ENCODE measurements at regions not wholly inside any gene's neighbourhood (a gene's known extent, or its start where the extent isn't known, plus 50 kb on each side); places are given as distances from the start of the nearest gene placed in this dataset.

DNA sequence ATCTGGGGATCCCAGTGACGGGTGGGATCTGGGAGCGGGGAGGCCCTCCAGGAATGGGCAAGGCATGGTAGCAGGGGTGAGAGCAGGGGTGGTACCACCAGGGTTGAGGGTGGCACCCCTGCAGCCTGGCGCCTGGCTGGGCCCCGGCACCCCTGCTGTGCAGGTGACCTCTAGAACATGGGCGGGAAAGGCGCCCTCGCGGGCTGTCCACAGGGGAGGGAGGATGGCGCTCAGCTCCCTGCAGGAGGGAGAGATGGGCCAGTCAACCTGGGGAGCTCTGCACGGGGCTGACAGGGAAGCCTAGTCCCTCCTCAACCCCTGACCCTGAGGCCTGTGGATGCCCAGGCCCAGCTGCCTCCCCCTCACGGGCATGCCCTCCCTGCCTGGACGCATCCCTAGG is 61.6 kb upstream of the SLCO4A1 start:
- Mint-ChIP-seq H3K27ac (no peak overlapping the region), H3K36me3 (ENCODE audit: low read depth) (no peaks in the 10 kb centered on the region), H3K4me1 (ENCODE audit: low read depth) (no peaks in the 10 kb centered on the region), H3K9me3 (no peaks in the 10 kb centered on the region), H3K27me3 (peaks cover 71% of the 10 kb centered on the region), H3K4me3 (no peak overlapping the region)
- Histone ChIP-seq H3K27ac (ENCODE audit: low read depth in 1 of 2, low read length in 2 of 2) (no peak overlapping the region), H3K4me1 (ENCODE audit: insufficient read depth, low read length) (peaks cover 3% of the 10 kb centered on the region), H3K27me3 (ENCODE audit: control insufficient read depth in 1 of 2, insufficient read depth in 2 of 2, low read length in 2 of 2) (peaks cover 38 to 50% of the 10 kb centered on the region in 2 experiments), H3K36me3 (ENCODE audit: insufficient read depth, low read length) (no peaks in the 10 kb centered on the region), H3K9me3 (ENCODE audit: control insufficient read depth in 1 of 2, insufficient read depth in 1 of 2, low read length in 2 of 2) (peaks cover 0 to 19% of the 10 kb centered on the region in 2 experiments), H3K4me3 (ENCODE audit: low read length) (no peak overlapping the region)
- TF ChIP-seq CTCF (IDR thresholded peaks at IDR 0.05), result no peak
- POLR2A ChIA-PET, result no interaction called here
- DNase-seq (no peak), ATAC-seq (ENCODE audit: poor library complexity) (no peak)
- CTCF ChIA-PET, result no interaction called here
- intact Hi-C loops (cut with DNase I, micrococcal nuclease), result no loop called here

DNA sequence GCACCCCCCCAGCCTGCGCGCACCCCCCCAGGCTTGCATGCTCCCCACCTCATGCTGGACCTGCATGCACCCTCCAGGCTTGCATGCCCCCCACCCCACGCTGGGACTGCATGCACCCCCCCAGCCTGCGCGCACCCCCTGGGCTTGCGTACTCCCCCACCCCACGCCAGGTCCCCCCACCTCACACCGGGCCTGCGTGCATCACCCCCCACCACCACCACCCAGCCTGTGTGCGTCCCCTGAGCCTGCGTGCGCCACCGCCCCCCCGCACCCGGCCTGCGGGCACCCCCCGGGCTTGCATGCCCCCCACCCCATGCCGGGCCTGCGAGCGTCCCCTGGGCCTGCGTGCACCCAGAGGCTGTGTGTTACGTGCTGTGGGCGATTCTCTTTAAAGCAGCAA is 61.0 kb upstream of the SLCO4A1 start:
- no peak overlapping the region for H3K4me3 Mint-ChIP-seq
- H3K36me3 Mint-ChIP-seq (ENCODE audit: low read depth), result no peaks in the 10 kb centered on the region
- H3K27me3 Mint-ChIP-seq, result peaks cover 67% of the 10 kb centered on the region
- Histone ChIP-seq H3K4me3 (ENCODE audit: low read length) (no peak overlapping the region), H3K36me3 (ENCODE audit: insufficient read depth, low read length) (no peaks in the 10 kb centered on the region), H3K4me1 (ENCODE audit: insufficient read depth, low read length) (peaks cover 3% of the 10 kb centered on the region), H3K9me3 (ENCODE audit: control insufficient read depth in 1 of 2, insufficient read depth in 1 of 2, low read length in 2 of 2) (peaks cover 0 to 19% of the 10 kb centered on the region in 2 experiments), H3K27me3 (ENCODE audit: control insufficient read depth in 1 of 2, insufficient read depth in 2 of 2, low read length in 2 of 2) (peaks cover 38 to 50% of the 10 kb centered on the region in 2 experiments), H3K27ac (ENCODE audit: low read depth in 1 of 2, low read length in 2 of 2) (no peak overlapping the region)
- ATAC-seq (ENCODE audit: poor library complexity) (no peak), DNase-seq (no peak)
- CTCF ChIA-PET, result no interaction called here
- intact Hi-C loops (cut with DNase I, micrococcal nuclease), result no loop called here
- no peak overlapping the region for H3K27ac Mint-ChIP-seq
- POLR2A ChIA-PET, result no interaction called here
- H3K9me3 Mint-ChIP-seq, result no peaks in the 10 kb centered on the region
- no peak for TF ChIP-seq CTCF (IDR thresholded peaks at IDR 0.05)
- H3K4me1 Mint-ChIP-seq (ENCODE audit: low read depth), result no peaks in the 10 kb centered on the region

- ATAC-seq (ENCODE audit: poor library complexity) (no peak), DNase-seq (no peak)
- intact Hi-C loops (cut with DNase I, micrococcal nuclease), result no loop called here
- Mint-ChIP-seq H3K27ac (no peak overlapping the region), H3K4me1 (ENCODE audit: low read depth) (no peaks in the 10 kb centered on the region), H3K36me3 (ENCODE audit: low read depth) (no peaks in the 10 kb centered on the region), H3K9me3 (no peaks in the 10 kb centered on the region), H3K27me3 (peaks cover 64% of the 10 kb centered on the region), H3K4me3 (no peak overlapping the region)
- H3K27ac ChIP-seq (ENCODE audit: low read depth in 1 of 2, low read length in 2 of 2), result no peak overlapping the region
- no peaks in the 10 kb centered on the region for H3K36me3 ChIP-seq (ENCODE audit: insufficient read depth, low read length)
- peaks cover 0 to 19% of the 10 kb centered on the region in 2 experiments for H3K9me3 ChIP-seq (ENCODE audit: control insufficient read depth in 1 of 2, insufficient read depth in 1 of 2, low read length in 2 of 2)
- no peak overlapping the region for H3K4me3 ChIP-seq (ENCODE audit: low read length)
- no peak for TF ChIP-seq CTCF (IDR thresholded peaks at IDR 0.05)
- POLR2A ChIA-PET, result no interaction called here
- H3K4me1 ChIP-seq (ENCODE audit: insufficient read depth, low read length), result peaks cover 3% of the 10 kb centered on the region
- CTCF ChIA-PET, result interaction anchor here (0.9 kb wide), 1 partner anchor 10 kb away, joined by 3 read pairs; no protein-coding TSS in a partner anchor
- peaks cover 36 to 46% of the 10 kb centered on the region in 2 experiments for H3K27me3 ChIP-seq (ENCODE audit: control insufficient read depth in 1 of 2, insufficient read depth in 2 of 2, low read length in 2 of 2)
These were observed 60.5 kb upstream of the SLCO4A1 start for GRCh38 chr20:62581806-62582205.
